Renal pelvis (tissue), 1 donor: ENCODE measurements at regions not wholly inside any gene's neighbourhood (a gene's known extent, or its start where the extent isn't known, plus 50 kb on each side); places are given as distances from the start of the nearest gene placed in this dataset.
A peak's percentile ranks its signal among the peaks of the same experiment; 100 is the strongest.
"Not testable (repeated sequence)": the region's sequence is repeated elsewhere in the genome, so short reads cannot be mapped to it uniquely, and the experiment has no call there.

Experiments used
- DNase-seq: peaks from one replicate; pipeline ENCODE4 v3.0.0-alpha.2; 2013

DNA sequence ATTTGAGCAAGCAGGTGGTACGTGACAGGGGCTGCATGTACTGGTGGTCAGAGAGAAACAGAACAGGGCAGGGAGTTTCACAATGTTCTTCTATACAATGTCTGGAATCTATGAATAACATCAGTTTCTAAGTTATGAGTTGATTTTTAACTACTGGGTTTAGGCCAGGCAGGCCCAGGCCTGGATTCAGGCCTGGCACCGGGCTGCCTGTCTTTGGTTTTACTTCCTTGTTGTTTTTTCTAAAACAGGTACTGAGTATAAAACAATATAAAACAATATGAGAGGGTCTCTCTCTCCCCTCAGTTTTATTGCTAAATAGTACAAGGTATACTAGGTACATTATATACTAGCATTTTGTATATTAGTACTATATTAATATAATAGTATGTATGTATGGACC lies 742.7 kb upstream of the FAT3 start:
- not testable (repeated sequence) for DNase-seq

- DNase-seq: no peak
Observed at GRCh38 chr11:91470656-91471055, 754.0 kb upstream of the FAT3 start.

GRCh38 chr11:91459840-91460239 lies 764.8 kb upstream of the FAT3 start:
- no peak for DNase-seq

- no peak for DNase-seq
Observed at GRCh38 chr11:91446267-91446666, 778.4 kb upstream of the FAT3 start.

DNA sequence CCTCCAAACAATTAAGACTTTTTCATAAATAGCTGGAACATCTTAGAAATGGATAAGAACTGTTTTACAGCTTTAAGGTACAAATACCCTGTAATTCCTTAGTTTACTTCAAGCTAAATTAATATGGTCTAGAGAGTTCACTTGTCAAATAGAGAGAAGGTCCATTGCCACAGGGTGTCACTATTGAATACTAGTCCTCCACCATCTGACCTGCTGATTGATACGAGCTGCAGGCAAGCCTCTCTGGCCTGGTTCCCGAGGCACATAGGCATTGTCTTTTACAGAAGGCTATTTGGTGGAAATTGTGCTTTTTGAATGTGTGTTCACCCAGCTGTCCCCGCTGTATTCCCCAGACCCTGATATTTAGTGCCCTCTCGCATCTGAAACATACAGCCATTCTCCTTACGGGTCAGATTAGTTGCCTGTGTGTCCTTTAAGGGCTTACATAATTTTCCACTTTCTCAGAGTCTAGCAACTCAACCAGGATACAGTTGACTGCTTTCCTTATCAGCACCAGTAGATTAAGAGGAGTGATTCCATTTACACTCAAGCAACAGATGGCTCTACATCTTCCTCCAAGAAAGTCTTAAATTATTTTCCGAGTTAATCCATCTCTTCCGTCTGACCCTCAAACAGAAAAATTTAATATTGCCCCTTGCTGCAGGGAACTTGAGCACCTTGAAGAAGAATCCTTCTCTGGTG lies 788.8 kb upstream of the FAT3 start:
- DNase-seq: no peak

- DNase-seq: no peak
Observed at GRCh38 chr11:91433284-91434010, 791.2 kb upstream of the FAT3 start.

DNA sequence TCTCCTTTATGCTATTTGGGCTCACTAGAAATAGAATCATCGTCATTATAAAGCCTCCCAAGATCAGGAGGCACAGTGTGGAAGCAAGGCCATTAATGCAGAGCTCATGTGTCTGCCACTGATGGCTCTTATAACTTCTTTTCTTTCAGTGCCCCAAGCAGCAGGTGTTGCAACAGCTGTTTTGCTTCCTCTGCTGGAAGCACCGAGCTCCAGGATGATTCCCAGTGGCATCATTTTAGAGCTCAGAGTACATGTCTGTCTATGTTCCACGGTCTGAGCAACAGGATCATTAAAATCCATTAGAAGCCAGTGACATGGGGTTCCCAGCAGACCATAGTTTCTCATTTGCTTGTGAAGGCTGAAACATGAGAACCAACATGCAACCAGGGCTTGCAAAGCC lies 803.0 kb upstream of the FAT3 start:
- peak; percentile 23 for DNase-seq

DNA sequence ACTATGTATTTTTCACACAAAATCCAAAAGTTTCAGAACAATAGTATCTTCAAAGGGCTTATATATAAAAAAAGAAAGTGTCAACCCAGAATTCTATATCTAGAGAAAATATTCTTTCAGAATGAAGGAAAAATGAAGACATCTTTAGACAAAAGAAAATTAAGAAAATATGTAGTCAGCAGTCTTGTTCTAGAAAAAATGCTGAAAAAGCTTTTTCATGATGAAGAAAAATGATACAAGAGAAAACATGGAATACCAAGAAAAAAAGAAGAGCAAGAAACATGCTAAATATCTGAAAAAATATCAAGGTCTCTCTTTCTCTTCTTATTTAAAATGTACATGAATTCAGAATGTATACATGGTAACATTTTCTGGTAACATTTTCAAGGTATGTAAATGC lies 816.8 kb upstream of the FAT3 start:
- no peak for DNase-seq

GRCh38 chr11:91406009-91406408 lies 818.6 kb upstream of the FAT3 start:
- DNase-seq: no peak

GRCh38 chr11:91404344-91404743 lies 820.3 kb upstream of the FAT3 start:
- DNase-seq: no peak

DNA sequence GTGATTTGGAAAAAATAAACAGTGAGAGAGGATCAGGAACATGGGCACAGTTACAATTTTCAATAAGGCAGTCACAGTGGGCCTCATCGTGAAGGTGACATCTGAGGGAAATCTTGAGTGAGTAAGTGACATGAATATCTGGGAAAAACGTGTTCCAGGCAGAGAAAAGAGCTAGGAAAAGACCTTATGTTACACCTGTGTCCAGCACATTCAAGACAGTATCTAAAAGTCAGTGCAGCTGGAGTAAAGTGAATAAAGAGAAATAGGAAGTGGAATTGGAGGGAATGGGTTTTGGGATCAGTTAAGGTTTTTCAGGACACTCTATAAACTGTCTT lies 827.5 kb upstream of the FAT3 start:
- no peak for DNase-seq

- DNase-seq: peak; percentile 7
Observed at GRCh38 chr11:91396236-91397133, 828.1 kb upstream of the FAT3 start.

DNA sequence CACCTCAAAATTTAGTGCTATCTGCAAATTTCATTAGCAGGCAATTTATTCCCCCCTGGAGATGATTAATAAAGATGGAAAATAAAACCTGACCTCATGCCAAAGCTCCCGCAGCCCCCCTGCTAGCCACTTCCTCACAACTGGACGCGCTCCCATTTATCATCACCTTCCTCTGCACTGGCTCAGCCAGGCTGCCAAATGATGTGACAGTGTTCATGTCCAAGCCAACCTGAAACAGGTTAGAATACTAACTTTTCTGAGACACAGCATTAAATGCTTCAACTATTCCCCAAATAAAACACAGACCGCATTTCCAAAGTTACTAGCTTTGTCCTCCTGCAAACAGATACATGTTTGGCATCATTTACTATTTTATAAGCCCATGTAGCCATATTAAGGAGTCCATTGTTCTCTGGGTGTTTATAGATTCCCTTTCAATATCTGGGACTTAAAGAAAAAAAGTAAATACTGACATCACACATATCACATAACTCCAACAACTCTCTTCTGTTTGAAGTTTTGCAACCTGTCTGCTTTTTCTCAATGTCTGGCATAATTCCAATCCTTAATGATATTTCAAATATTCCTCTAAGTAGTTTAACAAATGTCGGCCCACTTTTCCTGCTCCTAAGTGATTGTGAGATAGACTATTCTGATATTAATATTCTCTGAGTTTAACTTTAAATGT lies 829.7 kb upstream of the FAT3 start:
- no peak for DNase-seq

DNA sequence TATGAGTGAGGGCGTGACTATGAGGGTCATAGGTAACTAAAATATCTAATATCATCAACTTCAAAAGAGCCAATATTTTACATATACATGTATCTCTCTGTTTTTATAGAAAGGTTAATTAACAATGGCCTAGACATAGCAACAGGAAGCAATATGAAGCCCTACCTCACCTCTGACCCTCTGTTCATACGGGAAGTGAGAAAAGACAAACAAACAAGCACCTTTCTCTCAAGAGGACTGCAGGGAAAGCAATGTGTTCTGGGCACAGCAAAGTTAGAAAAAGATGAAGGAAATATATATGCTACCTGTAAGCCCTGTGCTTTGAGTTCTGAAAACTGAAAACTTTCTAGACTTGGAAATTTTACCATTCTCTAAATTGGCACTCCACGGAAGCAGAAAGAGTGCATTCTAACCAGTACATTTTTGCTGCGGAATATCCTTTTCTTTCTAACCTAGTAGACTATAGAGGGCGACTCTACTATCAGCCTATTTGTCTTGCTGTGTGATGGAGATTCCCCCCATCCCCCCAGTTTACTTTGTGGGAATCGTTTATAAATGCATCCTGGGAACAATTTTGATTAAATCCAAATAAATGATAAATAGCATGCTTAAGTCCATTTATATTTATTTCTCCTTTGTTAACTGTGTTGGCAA lies 830.4 kb upstream of the FAT3 start:
- no peak for DNase-seq

- no peak for DNase-seq
Observed at GRCh38 chr11:91382946-91383345, 841.7 kb upstream of the FAT3 start.

GRCh38 chr11:91374794-91375193 lies 849.8 kb upstream of the FAT3 start:
- DNase-seq: no peak

- DNase-seq: no peak
Observed at GRCh38 chr11:91373497-91373896, 851.1 kb upstream of the FAT3 start.

- DNase-seq: no peak
Observed at GRCh38 chr11:91366816-91367215, 857.8 kb upstream of the FAT3 start.

DNA sequence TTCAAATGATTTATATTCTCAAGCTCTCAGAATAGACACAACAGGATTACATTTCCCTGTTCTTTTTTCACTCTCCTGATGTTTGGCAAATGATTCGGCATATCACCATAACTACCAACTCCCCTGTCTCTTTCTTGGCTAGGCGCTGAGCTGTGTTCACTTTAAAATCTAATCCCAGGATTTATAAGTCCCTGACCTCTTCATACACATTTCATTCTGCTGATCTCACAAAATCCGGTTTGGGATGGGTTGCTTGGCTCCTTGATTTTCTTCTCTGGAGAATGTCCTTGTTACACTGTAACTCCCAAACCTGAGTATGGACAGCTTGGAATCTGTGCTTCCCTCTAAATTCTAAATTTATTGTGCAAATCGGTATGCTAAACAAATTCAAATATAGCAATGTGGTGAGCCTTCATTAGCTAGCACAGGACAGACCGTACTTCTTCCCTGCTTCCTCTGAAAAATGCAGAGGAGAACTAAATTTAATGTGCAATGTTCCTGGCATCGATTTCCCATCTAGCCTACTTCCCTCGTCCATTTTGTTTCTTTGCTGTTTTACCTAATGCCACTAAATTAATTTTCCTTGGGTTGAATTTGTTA lies 858.5 kb upstream of the FAT3 start:
- DNase-seq: no peak

GRCh38 chr11:91350931-91351330 lies 873.7 kb upstream of the FAT3 start:
- DNase-seq: no peak

GRCh38 chr11:91326751-91327150 lies 897.9 kb upstream of the FAT3 start:
- no peak for DNase-seq
